ENCODE measurements at regions not wholly inside any gene's neighbourhood (a gene's known extent, or its start where the extent isn't known, plus 50 kb on each side); places are given as distances from the start of the nearest gene placed in this dataset.

- TF ChIP-seq ZNF155 (tag by site-specific recombination; IDR thresholded peaks at IDR 0.05) (no peak), ZNF692 (tag by site-specific recombination; IDR thresholded peaks at IDR 0.05) (no peak), CTCF (tag by site-specific recombination; IDR thresholded peaks at IDR 0.05) (no peak), ZNF501 (tag by site-specific recombination; IDR thresholded peaks at IDR 0.05) (no peak), ZNF830 (tag by site-specific recombination; IDR thresholded peaks at IDR 0.05; ENCODE audit: low read depth) (no peak), ZNF366 (tag by site-specific recombination; conservative IDR thresholded peaks at IDR 0.05) (no peak), ZNF768 (tag by site-specific recombination; IDR thresholded peaks at IDR 0.05) (no peak), REST (tag by site-specific recombination; IDR thresholded peaks at IDR 0.05) (no peak), KLF1 (tag by site-specific recombination; IDR thresholded peaks at IDR 0.05) (no peak), PRDM1 (tag by site-specific recombination; IDR thresholded peaks at IDR 0.05) (no peak), GLI4 (tag by site-specific recombination; IDR thresholded peaks at IDR 0.05) (no peak), ELK4 (IDR thresholded peaks at IDR 0.05; ENCODE audit: borderline replicate concordance, low read depth, low read length) (no peak), YY1 (tag by site-specific recombination; IDR thresholded peaks at IDR 0.05) (no peak)
These were observed 1179.0 kb upstream of the ACVR2A start for GRCh38 chr2:146665800-146666199.

All from HEK293 (cell line).